MG63 (cell line): ENCODE measurements at regions not wholly inside any gene's neighbourhood (a gene's known extent, or its start where the extent isn't known, plus 50 kb on each side); places are given as distances from the start of the nearest gene placed in this dataset.
"Not testable (repeated sequence)": the region's sequence is repeated elsewhere in the genome, so short reads cannot be mapped to it uniquely, and the experiment has no call there.

ENCODE experiments used
- DNase-seq: peaks from one replicate; pipeline ENCODE4 v3.0.0-alpha.2; 2020
- H3K27me3 ChIP-seq: fragments of 250-450 bp; sonication (Bioruptor Pico); 2 replicates; pipeline ENCODE4 v1.5.1; 2020; ENCODE audit warnings: mild to moderate bottlenecking, moderate library complexity
- H3K36me3 ChIP-seq: fragments of 250-450 bp; sonication (Bioruptor Pico); 2 replicates; pipeline ENCODE4 v1.5.1; 2020; ENCODE audit warnings: mild to moderate bottlenecking, moderate library complexity
- H3K4me3 ChIP-seq: fragments of 250-450 bp; sonication (Bioruptor Pico); 2 replicates; pipeline ENCODE4 v1.5.1; 2020; ENCODE audit warnings: mild to moderate bottlenecking, moderate library complexity
- H3K9me3 ChIP-seq: fragments of 250-450 bp; sonication (Bioruptor Pico); 2 replicates; pipeline ENCODE4 v1.5.1; 2020; ENCODE audit warnings: mild to moderate bottlenecking, moderate library complexity

- not testable (repeated sequence) for H3K27me3 ChIP-seq, H3K36me3 ChIP-seq, H3K4me3 ChIP-seq, DNase-seq
- peaks cover 26% of the 10 kb centered on the region for H3K9me3 ChIP-seq
These were observed 68.6 kb upstream of the IZUMO1R start for GRCh38 chr11:94235772-94236171.

GRCh38 chr11:94236416-94236815 lies 68.0 kb upstream of the IZUMO1R start:
- not testable (repeated sequence) for H3K27me3 ChIP-seq, DNase-seq, H3K4me3 ChIP-seq, H3K36me3 ChIP-seq
- peaks cover 26% of the 10 kb centered on the region for H3K9me3 ChIP-seq

- H3K9me3 ChIP-seq = peaks cover 26% of the 10 kb centered on the region
- not testable (repeated sequence) for H3K27me3 ChIP-seq, H3K4me3 ChIP-seq, H3K36me3 ChIP-seq
- peak; percentile 17 for DNase-seq
These were observed 66.8 kb upstream of the IZUMO1R start for GRCh38 chr11:94237447-94238153.

GRCh38 chr11:94238154-94238735 lies 66.1 kb upstream of the IZUMO1R start:
- H3K4me3 ChIP-seq, H3K27me3 ChIP-seq, H3K36me3 ChIP-seq: not testable (repeated sequence)
- peaks cover 26% of the 10 kb centered on the region for H3K9me3 ChIP-seq
- peak; percentile 4 for DNase-seq

- DNase-seq, H3K27me3 ChIP-seq, H3K36me3 ChIP-seq, H3K4me3 ChIP-seq: not testable (repeated sequence)
- H3K9me3 ChIP-seq = peaks cover 26% of the 10 kb centered on the region
These were observed 65.6 kb upstream of the IZUMO1R start for GRCh38 chr11:94238774-94239173.

GRCh38 chr11:94241896-94242295 lies 62.5 kb upstream of the IZUMO1R start:
- H3K27me3 ChIP-seq = no peaks in the 10 kb centered on the region
- DNase-seq = no peak
- peaks cover 16% of the 10 kb centered on the region for H3K9me3 ChIP-seq
- H3K4me3 ChIP-seq = no peak overlapping the region
- H3K36me3 ChIP-seq = no peaks in the 10 kb centered on the region

- Histone ChIP-seq H3K4me3 (no peak overlapping the region), H3K9me3 (peaks cover 2% of the 10 kb centered on the region; the same call in 1 of the 2 replicates), H3K36me3 (no peaks in the 10 kb centered on the region), H3K27me3 (no peaks in the 10 kb centered on the region)
- DNase-seq = no peak
These were observed 60.5 kb upstream of the IZUMO1R start for GRCh38 chr11:94243571-94244515.

- Histone ChIP-seq H3K36me3 (no peaks in the 10 kb centered on the region), H3K9me3 (no peaks in the 10 kb centered on the region), H3K4me3 (no peak overlapping the region), H3K27me3 (no peaks in the 10 kb centered on the region)
- DNase-seq = no peak
These were observed 59.3 kb upstream of the IZUMO1R start for GRCh38 chr11:94245121-94245520.

- H3K4me3 ChIP-seq, H3K27me3 ChIP-seq, H3K9me3 ChIP-seq, H3K36me3 ChIP-seq, DNase-seq: not testable (repeated sequence)
These were observed 56.1 kb upstream of the IZUMO1R start for GRCh38 chr11:94248301-94248700.

- Histone ChIP-seq H3K9me3 (no peaks in the 10 kb centered on the region; the same call in 1 of the 2 replicates), H3K27me3 (peaks cover 2% of the 10 kb centered on the region; the same call in 1 of the 2 replicates), H3K4me3 (no peak overlapping the region), H3K36me3 (no peaks in the 10 kb centered on the region)
- DNase-seq = no peak
These were observed 50.2 kb upstream of the IZUMO1R start for GRCh38 chr11:94254214-94254613.
